ENCODE measurements at regions not wholly inside any gene's neighbourhood (a gene's known extent, or its start where the extent isn't known, plus 50 kb on each side); places are given as distances from the start of the nearest gene placed in this dataset.

DNA sequence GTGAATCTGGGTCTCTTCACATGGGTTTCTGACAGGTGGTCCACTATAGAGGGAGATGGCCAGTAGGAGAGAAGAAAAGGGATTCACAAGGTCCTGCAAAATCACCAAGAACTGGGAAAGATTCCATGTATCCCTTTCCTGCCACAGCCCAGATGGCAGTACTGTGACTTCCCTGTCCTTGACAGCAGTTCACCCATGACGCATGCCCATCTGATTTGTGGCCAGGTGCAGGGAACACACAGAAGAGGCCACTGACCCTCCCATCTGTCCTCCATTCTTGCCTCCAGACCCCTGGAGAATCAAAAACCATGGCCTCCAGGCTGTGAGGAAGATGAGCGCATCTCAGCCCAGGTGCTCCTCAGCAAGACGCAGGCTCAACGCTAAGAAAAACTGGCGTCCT lies 183.1 kb upstream of the RREB1 start:
- ChIA-PET POLR2A (no interaction called here), CTCF (no interaction called here)
- Mint-ChIP-seq H3K27ac (no peak overlapping the region), H3K36me3 (ENCODE audit: low read depth) (no peaks in the 10 kb centered on the region), H3K4me1 (ENCODE audit: low read depth) (no peaks in the 10 kb centered on the region), H3K4me3 (no peak overlapping the region), H3K27me3 (ENCODE audit: low read depth) (peaks cover 3% of the 10 kb centered on the region), H3K9me3 (ENCODE audit: insufficient read depth) (no peaks in the 10 kb centered on the region)
- DNase-seq (no peak), ATAC-seq (no peak)

DNA sequence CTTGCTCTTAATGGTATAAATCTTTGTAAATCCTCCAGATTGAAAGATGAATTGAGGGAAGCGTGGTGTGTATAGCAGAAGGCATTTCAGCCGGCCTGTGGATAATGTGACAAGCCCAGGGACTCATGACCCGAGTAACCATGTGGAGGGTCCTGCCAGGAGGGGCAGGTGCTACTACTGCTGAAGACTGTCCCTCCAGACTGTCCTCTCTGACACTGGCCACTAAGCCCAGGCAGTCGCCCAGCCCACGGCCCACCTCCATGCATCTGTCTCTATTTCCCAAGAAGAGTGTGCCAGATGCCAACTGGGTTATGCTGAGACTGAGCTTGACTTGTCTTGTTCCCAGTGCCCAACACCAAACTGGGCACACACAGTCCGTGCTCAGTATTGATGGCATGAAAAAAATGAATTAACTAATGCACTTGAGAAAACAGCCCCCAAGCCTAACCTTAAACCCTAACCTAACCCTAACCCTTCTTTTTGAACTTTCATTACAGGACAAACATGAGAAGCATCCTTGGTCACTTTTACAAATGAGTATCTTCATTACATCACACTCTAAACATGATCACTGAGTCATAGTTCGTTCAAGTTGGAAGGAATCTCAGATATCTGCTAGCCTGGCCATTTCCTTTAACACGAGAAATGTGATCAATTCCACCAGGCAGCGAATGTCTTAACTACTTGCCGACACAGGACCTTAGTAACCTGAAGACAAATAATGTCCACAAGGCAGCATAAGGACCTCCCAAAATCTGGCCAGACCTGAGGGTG lies 182.2 kb upstream of the RREB1 start:
- no peak for ATAC-seq
- POLR2A ChIA-PET, result no interaction called here
- no peak for DNase-seq
- H3K27ac Mint-ChIP-seq, result no peak overlapping the region
- peaks cover 3% of the 10 kb centered on the region for H3K27me3 Mint-ChIP-seq (ENCODE audit: low read depth)
- H3K4me1 Mint-ChIP-seq (ENCODE audit: low read depth), result no peaks in the 10 kb centered on the region
- no peaks in the 10 kb centered on the region for H3K9me3 Mint-ChIP-seq (ENCODE audit: insufficient read depth)
- CTCF ChIA-PET, result interaction anchor here (1.7 kb wide), 1 partner anchor 10 kb away, joined by 5 read pairs; no protein-coding TSS in a partner anchor
- H3K36me3 Mint-ChIP-seq (ENCODE audit: low read depth), result no peaks in the 10 kb centered on the region
- H3K4me3 Mint-ChIP-seq, result no peak overlapping the region

DNA sequence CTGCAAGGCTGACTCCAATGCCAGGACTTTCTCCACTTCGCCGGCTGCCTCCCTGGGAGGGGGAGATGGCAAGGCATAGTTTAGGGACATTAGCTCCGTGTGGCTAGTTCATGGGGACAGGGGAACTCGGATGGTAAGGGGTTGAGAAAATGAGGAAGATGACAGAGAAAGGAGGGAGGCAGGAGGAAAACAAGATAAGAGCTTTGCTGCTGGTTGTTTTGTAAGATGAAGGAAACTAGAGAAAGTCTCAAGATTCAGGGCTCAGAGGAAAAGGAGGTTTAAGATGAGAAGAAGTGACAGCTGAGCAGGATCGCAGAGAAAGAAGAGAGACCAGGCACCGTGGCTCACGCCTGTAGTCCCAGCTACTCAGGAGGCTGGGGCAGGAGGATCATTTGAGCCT lies 180.9 kb upstream of the RREB1 start:
- H3K27ac Mint-ChIP-seq, result no peak overlapping the region
- ChIA-PET CTCF (interaction anchor here (1.7 kb wide), 1 partner anchor 11 kb away, joined by 5 read pairs; no protein-coding TSS in a partner anchor), POLR2A (interaction anchor here (0.6 kb wide), 1 partner anchor 240 kb away, joined by 3 read pairs; no protein-coding TSS in a partner anchor)
- ATAC-seq, result no peak
- no peaks in the 10 kb centered on the region for H3K4me1 Mint-ChIP-seq (ENCODE audit: low read depth)
- DNase-seq, result no peak
- H3K36me3 Mint-ChIP-seq (ENCODE audit: low read depth), result no peaks in the 10 kb centered on the region
- no peaks in the 10 kb centered on the region for H3K9me3 Mint-ChIP-seq (ENCODE audit: insufficient read depth)
- no peak overlapping the region for H3K4me3 Mint-ChIP-seq
- peaks cover 3% of the 10 kb centered on the region for H3K27me3 Mint-ChIP-seq (ENCODE audit: low read depth)

DNA sequence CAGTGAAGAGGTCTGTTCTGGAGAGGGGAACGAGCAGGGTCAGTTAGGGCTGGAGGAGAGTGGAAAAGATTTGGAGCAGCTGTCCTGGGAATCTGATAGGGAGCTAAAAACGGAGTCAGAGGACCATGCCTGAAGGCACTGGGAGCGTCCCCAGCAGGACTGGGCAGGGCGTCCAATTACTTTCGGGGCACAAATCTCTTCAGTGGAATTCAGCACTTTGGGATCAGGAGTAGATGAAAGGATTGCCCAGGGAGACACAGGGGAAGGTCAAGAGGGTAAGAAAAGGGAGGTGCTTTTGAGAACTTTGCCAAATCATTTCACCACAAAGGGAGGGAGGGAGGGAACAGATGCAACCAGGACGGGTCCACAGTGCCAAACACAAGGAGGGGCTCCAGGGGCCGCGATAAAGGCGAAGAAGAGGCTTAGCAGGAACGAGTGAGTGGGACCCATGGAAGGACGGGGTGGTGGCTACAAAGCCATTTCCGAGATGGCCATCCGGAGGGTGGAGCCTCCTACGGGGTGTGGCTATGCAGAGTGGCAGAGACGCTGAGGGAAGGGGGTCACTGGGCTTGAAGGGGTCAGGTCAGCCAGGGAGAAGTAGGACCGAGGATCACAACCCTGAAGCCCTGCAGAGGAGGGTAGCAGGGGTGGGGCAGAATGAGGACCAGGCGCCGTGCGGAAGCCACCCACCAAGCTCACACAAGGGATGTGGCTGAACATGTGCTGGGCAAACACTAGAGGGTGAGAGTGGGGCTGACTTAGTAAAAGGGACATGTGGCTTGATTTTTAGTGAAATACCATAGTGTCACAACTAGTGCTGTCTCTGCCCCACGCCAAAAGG lies 180.0 kb upstream of the RREB1 start:
- Mint-ChIP-seq H3K27ac (peak overlapping the region; percentile 35), H3K27me3 (ENCODE audit: low read depth) (peaks cover 3% of the 10 kb centered on the region), H3K4me1 (ENCODE audit: low read depth) (no peaks in the 10 kb centered on the region), H3K4me3 (no peak overlapping the region), H3K36me3 (ENCODE audit: low read depth) (no peaks in the 10 kb centered on the region), H3K9me3 (ENCODE audit: insufficient read depth) (no peaks in the 10 kb centered on the region)
- ChIA-PET CTCF (no interaction called here), POLR2A (no interaction called here)
- ATAC-seq (peak; percentile 49), DNase-seq (no peak)

DNA sequence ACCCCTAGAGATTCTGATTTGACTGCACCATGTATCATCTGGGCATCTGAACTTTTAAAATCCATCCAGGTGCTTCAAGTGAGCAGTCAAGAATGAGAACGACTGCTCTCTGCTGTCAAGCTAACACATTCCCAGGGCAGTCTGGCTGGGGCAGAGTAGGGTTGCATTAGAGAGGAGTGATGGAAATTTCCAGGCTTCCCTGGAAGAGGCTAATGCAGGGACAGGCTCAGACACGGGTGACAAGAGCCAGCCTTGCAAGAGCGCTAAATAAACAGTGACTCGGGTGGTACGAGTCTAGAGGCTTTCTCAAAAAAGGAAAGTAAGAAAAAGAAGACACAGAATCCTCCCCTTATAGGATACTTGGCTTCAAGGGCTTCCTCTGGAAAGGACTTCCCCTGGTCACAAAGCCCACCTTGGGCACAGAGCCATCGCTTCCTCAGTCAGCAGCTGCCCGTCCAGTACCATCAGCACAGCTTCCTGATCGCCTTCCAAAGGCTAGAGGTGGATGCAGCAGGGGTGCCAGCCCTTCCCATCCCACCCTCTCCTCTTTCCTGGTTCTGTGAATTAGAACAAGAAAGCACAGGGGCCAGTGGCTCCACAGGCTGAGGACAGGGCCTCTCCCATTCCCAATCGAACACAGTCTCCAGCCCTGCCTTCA lies 177.4 kb upstream of the RREB1 start:
- ATAC-seq, result no peak
- Mint-ChIP-seq H3K4me1 (ENCODE audit: low read depth) (no peaks in the 10 kb centered on the region), H3K27me3 (ENCODE audit: low read depth) (peaks cover 3% of the 10 kb centered on the region), H3K4me3 (no peak overlapping the region), H3K9me3 (ENCODE audit: insufficient read depth) (no peaks in the 10 kb centered on the region), H3K36me3 (ENCODE audit: low read depth) (no peaks in the 10 kb centered on the region), H3K27ac (no peak overlapping the region)
- ChIA-PET POLR2A (no interaction called here), CTCF (no interaction called here)
- no peak for DNase-seq

DNA sequence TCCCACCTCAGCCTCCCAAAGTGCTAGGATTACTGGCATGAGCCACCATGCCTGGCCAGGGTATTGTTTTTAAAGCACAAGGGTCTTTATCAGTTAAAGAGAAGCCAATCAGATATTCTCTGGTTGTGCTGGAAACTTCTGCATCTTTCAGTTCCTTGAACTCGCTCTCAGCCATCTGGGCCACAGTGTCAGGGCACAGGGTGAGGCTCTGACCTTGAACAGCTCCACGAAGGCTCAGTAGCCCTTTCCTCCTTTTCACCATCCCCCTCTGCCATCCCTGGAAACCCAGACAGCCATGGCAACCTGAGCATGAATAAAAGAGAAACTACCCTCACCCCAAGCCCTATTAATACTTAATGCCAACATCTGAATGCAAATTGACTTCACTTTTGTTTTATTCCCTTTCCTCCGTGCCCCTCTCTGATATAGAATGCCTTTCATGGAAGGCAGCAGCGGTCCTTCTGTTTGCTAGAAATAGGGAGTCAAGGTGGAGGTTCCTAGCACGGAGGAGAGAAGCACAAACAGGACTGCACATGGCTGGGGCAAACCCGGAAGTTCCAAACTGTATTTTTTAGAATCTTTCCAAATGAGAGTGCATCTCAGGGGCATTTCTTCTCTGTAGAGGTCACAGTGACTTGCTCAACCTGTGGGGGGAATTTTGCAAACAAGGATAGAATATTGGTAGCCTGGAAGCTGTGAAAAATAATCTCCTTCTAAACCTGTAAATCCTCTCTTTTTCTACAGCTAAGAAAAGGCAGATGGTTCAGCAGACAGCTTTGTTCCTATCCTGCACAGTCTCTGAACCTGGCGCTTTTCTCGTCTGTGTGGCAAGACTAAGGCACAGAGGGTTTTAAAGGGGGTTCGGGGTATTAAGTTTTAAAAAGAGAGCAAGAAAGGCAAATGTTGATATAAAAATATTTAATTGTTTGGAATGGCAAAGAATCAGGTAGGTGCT lies 176.4 kb upstream of the RREB1 start:
- ATAC-seq (no peak), DNase-seq (no peak)
- H3K4me1 Mint-ChIP-seq (ENCODE audit: low read depth), result no peaks in the 10 kb centered on the region
- no peaks in the 10 kb centered on the region for H3K9me3 Mint-ChIP-seq (ENCODE audit: insufficient read depth)
- H3K27me3 Mint-ChIP-seq (ENCODE audit: low read depth), result peaks cover 3% of the 10 kb centered on the region
- no peak overlapping the region for H3K4me3 Mint-ChIP-seq
- POLR2A ChIA-PET, result no interaction called here
- H3K27ac Mint-ChIP-seq, result no peak overlapping the region
- no peaks in the 10 kb centered on the region for H3K36me3 Mint-ChIP-seq (ENCODE audit: low read depth)
- CTCF ChIA-PET, result no interaction called here

DNA sequence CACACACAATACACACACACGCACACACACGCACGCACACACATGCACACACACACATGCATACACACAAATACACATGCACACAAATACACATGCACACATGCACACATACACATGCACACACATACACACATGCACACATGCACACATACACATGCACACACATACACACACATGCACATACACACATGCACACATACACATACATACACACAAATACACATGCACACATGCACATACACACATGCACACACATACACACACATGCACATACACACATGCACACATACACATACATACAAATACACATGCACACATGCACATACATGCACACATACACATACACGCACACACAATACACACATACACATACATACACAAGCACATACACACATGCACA lies 175.4 kb upstream of the RREB1 start:
- H3K27ac Mint-ChIP-seq, result no peak overlapping the region

DNA sequence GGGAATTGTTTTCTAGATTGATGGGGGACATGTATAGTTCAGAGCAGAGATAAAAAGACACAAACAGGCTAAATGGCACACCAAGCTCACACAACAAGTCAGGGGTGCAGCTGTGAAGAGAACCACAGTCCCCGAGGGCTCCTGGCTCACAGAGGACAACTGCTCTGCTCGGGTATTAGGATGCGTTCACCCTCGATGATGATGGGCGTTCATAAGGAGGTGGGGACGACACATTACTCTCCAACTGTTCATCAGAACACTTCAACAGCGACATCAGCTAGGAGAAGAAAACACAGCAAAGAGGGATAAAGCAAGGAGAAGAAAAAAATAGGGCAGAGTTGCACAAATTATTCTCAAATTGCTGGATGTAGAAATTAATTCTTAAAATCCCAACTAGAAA lies 174.8 kb upstream of the RREB1 start:
- H3K27ac Mint-ChIP-seq, result no peak overlapping the region
- H3K36me3 Mint-ChIP-seq (ENCODE audit: low read depth), result no peaks in the 10 kb centered on the region
- H3K9me3 Mint-ChIP-seq (ENCODE audit: insufficient read depth), result no peaks in the 10 kb centered on the region
- H3K4me3 Mint-ChIP-seq, result no peak overlapping the region
- no peak for DNase-seq
- H3K4me1 Mint-ChIP-seq (ENCODE audit: low read depth), result no peaks in the 10 kb centered on the region
- POLR2A ChIA-PET, result no interaction called here
- CTCF ChIA-PET, result no interaction called here
- H3K27me3 Mint-ChIP-seq (ENCODE audit: low read depth), result no peaks in the 10 kb centered on the region
- no peak for ATAC-seq

More for the DNA sequence above, 175.4 kb upstream of the RREB1 start:
- CTCF ChIA-PET, result no interaction called here
- Mint-ChIP-seq H3K27me3 (ENCODE audit: low read depth) (no peaks in the 10 kb centered on the region), H3K9me3 (ENCODE audit: insufficient read depth) (no peaks in the 10 kb centered on the region), H3K36me3 (ENCODE audit: low read depth) (no peaks in the 10 kb centered on the region), H3K4me1 (ENCODE audit: low read depth) (no peaks in the 10 kb centered on the region), H3K4me3 (no peak overlapping the region)
- POLR2A ChIA-PET, result no interaction called here
- ATAC-seq, result no peak
- DNase-seq, result no peak

DNA sequence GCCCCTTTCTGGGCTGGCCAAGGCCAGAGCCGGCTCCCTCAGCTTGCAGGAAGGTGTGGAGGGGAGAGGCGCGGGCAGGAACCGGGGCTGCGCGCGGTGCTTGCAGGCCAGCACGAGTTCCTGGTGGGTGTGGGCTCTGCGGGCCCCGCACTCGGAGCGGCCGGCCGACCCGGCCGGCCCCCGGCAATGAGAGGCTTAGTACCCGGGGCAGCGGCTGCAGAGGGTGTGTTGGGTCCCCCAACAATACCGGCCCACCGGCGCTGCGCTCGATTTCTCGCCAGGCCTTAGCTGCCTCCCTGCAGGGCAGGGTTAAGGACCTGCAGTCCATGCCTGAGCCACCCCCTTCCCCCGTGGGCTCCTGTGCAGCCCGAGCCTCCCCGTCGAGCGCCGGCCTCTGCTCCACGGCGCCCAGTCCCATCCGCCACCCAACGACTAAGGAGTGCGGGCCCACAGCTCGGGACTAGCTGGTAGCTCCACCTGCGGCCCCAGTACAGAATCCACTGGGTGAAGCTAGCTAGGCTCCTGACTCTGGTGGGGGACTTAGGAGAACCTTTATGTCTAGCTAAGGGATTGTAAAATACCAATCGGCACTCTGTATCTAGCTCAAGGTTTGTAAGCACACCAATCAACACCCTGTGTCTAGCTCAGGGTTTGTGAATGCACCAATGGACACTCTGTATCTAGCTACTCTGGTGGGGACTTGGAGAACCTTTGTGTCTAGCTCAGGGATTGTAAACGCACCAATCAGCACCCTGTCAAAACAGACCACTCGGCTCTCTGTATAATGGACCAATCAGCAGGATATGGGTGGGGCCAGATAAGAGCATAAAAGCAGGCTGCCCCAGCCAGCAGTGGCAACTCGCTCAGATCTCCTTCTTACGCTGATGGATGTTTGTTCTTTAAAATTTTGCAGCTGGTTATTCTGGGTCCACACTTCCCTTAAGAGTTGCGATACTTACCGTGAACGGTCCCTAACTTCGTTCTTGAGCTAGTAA lies 167.4 kb upstream of the RREB1 start:
- H3K9me3 Mint-ChIP-seq (ENCODE audit: insufficient read depth), result no peaks in the 10 kb centered on the region
- ChIA-PET CTCF (no interaction called here), POLR2A (no interaction called here)
- H3K27ac Mint-ChIP-seq, result no peak overlapping the region
- no peaks in the 10 kb centered on the region for H3K36me3 Mint-ChIP-seq (ENCODE audit: low read depth)
- H3K4me1 Mint-ChIP-seq (ENCODE audit: low read depth), result peaks cover 15% of the 10 kb centered on the region
- no peak for DNase-seq
- no peak overlapping the region for H3K4me3 Mint-ChIP-seq
- no peaks in the 10 kb centered on the region for H3K27me3 Mint-ChIP-seq (ENCODE audit: low read depth)
- no peak for ATAC-seq

DNA sequence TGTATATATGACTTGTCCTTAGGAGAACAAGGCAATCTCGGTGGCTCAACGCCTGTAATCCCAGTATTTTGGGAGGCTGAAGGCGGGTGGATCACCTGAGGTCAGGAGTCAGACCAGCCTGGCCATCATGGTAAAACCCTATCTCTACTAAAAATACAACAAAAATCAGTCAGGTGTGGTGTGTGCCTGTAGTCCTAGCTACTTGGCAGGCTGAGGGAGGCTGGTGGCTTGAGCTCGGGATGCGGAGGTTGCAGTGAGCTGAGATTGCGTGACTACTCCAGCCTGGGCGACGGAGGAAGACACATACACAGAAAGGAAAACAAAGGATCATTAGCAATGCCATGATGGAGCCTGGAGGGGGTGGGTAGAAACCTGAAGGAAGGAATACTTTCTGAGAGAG lies 166.6 kb upstream of the RREB1 start:
- H3K4me3 Mint-ChIP-seq, result no peak overlapping the region
- ChIA-PET CTCF (no interaction called here), POLR2A (no interaction called here)
- no peaks in the 10 kb centered on the region for H3K27me3 Mint-ChIP-seq (ENCODE audit: low read depth)
- DNase-seq (no peak), ATAC-seq (no peak)
- no peak overlapping the region for H3K27ac Mint-ChIP-seq
- no peaks in the 10 kb centered on the region for H3K9me3 Mint-ChIP-seq (ENCODE audit: insufficient read depth)
- no peaks in the 10 kb centered on the region for H3K36me3 Mint-ChIP-seq (ENCODE audit: low read depth)
- peaks cover 15% of the 10 kb centered on the region for H3K4me1 Mint-ChIP-seq (ENCODE audit: low read depth)

Data from activated CD8-positive, alpha-beta T cell treated with anti-CD3 and anti-CD28 coated beads, Interleukin-2, amount 10 ng/mL, durations not matched to agents 7 days and 5 days (primary cell).